Large intestine (tissue), 3 donors: ENCODE measurements at regions not wholly inside any gene's neighbourhood (a gene's known extent, or its start where the extent isn't known, plus 50 kb on each side); places are given as distances from the start of the nearest gene placed in this dataset.

ENCODE experiments used
- DNase-seq, 2 donors: peaks; one replicate each; pipeline versions ENCODE4 v3.0.0 to v3.0.0-alpha.2; 2013
- H3K27ac ChIP-seq: one replicate; pipeline ENCODE4 v1.5.1; 2013; ENCODE audit warnings: low read length
- H3K27me3 ChIP-seq: 2 replicates; pipeline ENCODE4 v1.6.1; 2013; ENCODE audit warnings: low read length; ENCODE audit not compliant: control insufficient read depth, insufficient read depth
- H3K36me3 ChIP-seq: 2 replicates; pipeline ENCODE4 v1.6.1; 2013; ENCODE audit warnings: low read length; ENCODE audit not compliant: control insufficient read depth, insufficient read depth
- H3K4me1 ChIP-seq: one replicate; pipeline ENCODE4 v1.6.1; 2013; ENCODE audit warnings: low read length; ENCODE audit not compliant: control insufficient read depth, insufficient read depth
- H3K4me3 ChIP-seq: one replicate; pipeline ENCODE4 v1.5.1; 2013; ENCODE audit warnings: low read length
- H3K9me3 ChIP-seq: one replicate; pipeline ENCODE4 v1.6.1; 2013; ENCODE audit warnings: mild to moderate bottlenecking, low read depth, low read length, moderate library complexity; ENCODE audit not compliant: control insufficient read depth
- WGBS: methylation state at CpG from one replicate; pipeline ENCODE4 v1.1.5; 2013; ENCODE audit warnings: low lambda C conversion rate; ENCODE audit not compliant: insufficient coverage; 5-methylcytosine and 5-hydroxymethylcytosine counted together

GRCh38 chr21:29470397-29470796 lies 171.7 kb downstream of the BACH1 start:
- no peak for DNase-seq
- Histone ChIP-seq H3K4me1 (no peaks in the 10 kb centered on the region), H3K27me3 (no peaks in the 10 kb centered on the region), H3K36me3 (no peaks in the 10 kb centered on the region), H3K27ac (no peak overlapping the region), H3K9me3 (no peaks in the 10 kb centered on the region), H3K4me3 (no peak overlapping the region)
- no CpG with 5 or more reads among the region's 2 CpGs for WGBS

- no peaks in the 10 kb centered on the region for H3K27me3 ChIP-seq
- H3K36me3 ChIP-seq = no peaks in the 10 kb centered on the region
- H3K4me3 ChIP-seq = no peak overlapping the region
- no peak for DNase-seq
- H3K27ac ChIP-seq = no peak overlapping the region
- no peaks in the 10 kb centered on the region for H3K4me1 ChIP-seq
- no CpG with 5 or more reads among the region's 2 CpGs for WGBS
- H3K9me3 ChIP-seq = no peaks in the 10 kb centered on the region
These were observed 175.1 kb downstream of the BACH1 start for GRCh38 chr21:29473808-29474207.

- DNase-seq = no peak
These were observed 176.6 kb downstream of the BACH1 start for GRCh38 chr21:29475329-29475728.

GRCh38 chr21:29477347-29477746 lies 178.6 kb downstream of the BACH1 start:
- H3K36me3 ChIP-seq = no peaks in the 10 kb centered on the region
- no peak overlapping the region for H3K4me3 ChIP-seq
- H3K27me3 ChIP-seq = no peaks in the 10 kb centered on the region
- no peaks in the 10 kb centered on the region for H3K4me1 ChIP-seq
- H3K27ac ChIP-seq = no peak overlapping the region
- WGBS = no CpG with 5 or more reads among the region's 5 CpGs
- DNase-seq = no peak
- no peaks in the 10 kb centered on the region for H3K9me3 ChIP-seq

More at GRCh38 chr21:29475329-29475728, 176.6 kb downstream of the BACH1 start:
- no peaks in the 10 kb centered on the region for H3K4me1 ChIP-seq
- no peaks in the 10 kb centered on the region for H3K27me3 ChIP-seq
- H3K9me3 ChIP-seq = no peaks in the 10 kb centered on the region
- no CpG with 5 or more reads among the region's 2 CpGs for WGBS
- no peak overlapping the region for H3K4me3 ChIP-seq
- H3K27ac ChIP-seq = no peak overlapping the region
- no peaks in the 10 kb centered on the region for H3K36me3 ChIP-seq

- WGBS = 100% methylated on average over 1 of the region's 5 CpGs
- DNase-seq = no peak
- H3K4me1 ChIP-seq = no peaks in the 10 kb centered on the region
These were observed 179.2 kb downstream of the BACH1 start for GRCh38 chr21:29477941-29478340.

GRCh38 chr21:29481081-29481480 lies 182.4 kb downstream of the BACH1 start:
- no peaks in the 10 kb centered on the region for H3K27me3 ChIP-seq
- H3K27ac ChIP-seq = no peak overlapping the region
- DNase-seq = no peak
- WGBS = 88% methylated on average over 2 of the region's 5 CpGs
- H3K4me1 ChIP-seq = no peaks in the 10 kb centered on the region
- no peaks in the 10 kb centered on the region for H3K9me3 ChIP-seq
- no peaks in the 10 kb centered on the region for H3K36me3 ChIP-seq
- H3K4me3 ChIP-seq = no peak overlapping the region

More at GRCh38 chr21:29477941-29478340, 179.2 kb downstream of the BACH1 start:
- H3K27me3 ChIP-seq = no peaks in the 10 kb centered on the region
- no peak overlapping the region for H3K27ac ChIP-seq
- no peak overlapping the region for H3K4me3 ChIP-seq
- no peaks in the 10 kb centered on the region for H3K9me3 ChIP-seq
- no peaks in the 10 kb centered on the region for H3K36me3 ChIP-seq

- no peaks in the 10 kb centered on the region for H3K9me3 ChIP-seq
- no peak for DNase-seq
- no peak overlapping the region for H3K4me3 ChIP-seq
- no peak overlapping the region for H3K27ac ChIP-seq
- no peaks in the 10 kb centered on the region for H3K36me3 ChIP-seq
- no peaks in the 10 kb centered on the region for H3K27me3 ChIP-seq
- no CpG with 5 or more reads among the region's 2 CpGs for WGBS
- H3K4me1 ChIP-seq = no peaks in the 10 kb centered on the region
These were observed 182.9 kb downstream of the BACH1 start for GRCh38 chr21:29481641-29482040.

- H3K36me3 ChIP-seq = no peaks in the 10 kb centered on the region
- no peaks in the 10 kb centered on the region for H3K9me3 ChIP-seq
- no peak for DNase-seq
- H3K27me3 ChIP-seq = no peaks in the 10 kb centered on the region
- H3K4me3 ChIP-seq = no peak overlapping the region
- H3K27ac ChIP-seq = no peak overlapping the region
- H3K4me1 ChIP-seq = no peaks in the 10 kb centered on the region
These were observed 187.6 kb downstream of the BACH1 start for GRCh38 chr21:29486306-29486807.
